LNCAP (cell line): ENCODE measurements at regions not wholly inside any gene's neighbourhood (a gene's known extent, or its start where the extent isn't known, plus 50 kb on each side); places are given as distances from the start of the nearest gene placed in this dataset.

Experiments used
- TF ChIP-seq, protein P1 (sequence below): fragments of 450-650 bp; IDR thresholded peaks from 2 replicates; pipeline ENCODE4 v1.5.1; 2017; ENCODE audit warnings: mild to moderate bottlenecking

DNA sequence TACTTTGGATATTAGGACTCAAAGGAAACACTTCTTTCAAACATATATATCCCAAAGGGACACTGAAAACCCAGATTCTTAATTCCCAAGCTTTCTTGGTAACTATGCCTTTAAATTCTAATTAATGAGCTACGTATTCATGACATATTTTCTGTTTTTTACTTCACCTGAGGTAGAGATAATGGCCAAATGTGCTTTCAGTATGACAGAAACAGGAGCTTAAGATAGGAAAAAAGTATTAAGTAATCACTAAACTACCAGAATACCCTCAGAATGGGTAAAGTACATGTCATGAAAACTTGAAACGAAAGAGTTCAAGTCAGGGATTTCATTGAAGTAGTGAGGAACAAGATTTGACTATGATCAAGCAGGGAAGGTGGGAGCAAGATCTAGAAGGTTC, 478.5 kb downstream of the AGTPBP1 start:
- TF ChIP-seq, protein P1, sequence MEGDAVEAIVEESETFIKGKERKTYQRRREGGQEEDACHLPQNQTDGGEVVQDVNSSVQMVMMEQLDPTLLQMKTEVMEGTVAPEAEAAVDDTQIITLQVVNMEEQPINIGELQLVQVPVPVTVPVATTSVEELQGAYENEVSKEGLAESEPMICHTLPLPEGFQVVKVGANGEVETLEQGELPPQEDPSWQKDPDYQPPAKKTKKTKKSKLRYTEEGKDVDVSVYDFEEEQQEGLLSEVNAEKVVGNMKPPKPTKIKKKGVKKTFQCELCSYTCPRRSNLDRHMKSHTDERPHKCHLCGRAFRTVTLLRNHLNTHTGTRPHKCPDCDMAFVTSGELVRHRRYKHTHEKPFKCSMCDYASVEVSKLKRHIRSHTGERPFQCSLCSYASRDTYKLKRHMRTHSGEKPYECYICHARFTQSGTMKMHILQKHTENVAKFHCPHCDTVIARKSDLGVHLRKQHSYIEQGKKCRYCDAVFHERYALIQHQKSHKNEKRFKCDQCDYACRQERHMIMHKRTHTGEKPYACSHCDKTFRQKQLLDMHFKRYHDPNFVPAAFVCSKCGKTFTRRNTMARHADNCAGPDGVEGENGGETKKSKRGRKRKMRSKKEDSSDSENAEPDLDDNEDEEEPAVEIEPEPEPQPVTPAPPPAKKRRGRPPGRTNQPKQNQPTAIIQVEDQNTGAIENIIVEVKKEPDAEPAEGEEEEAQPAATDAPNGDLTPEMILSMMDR: no peak

DNA sequence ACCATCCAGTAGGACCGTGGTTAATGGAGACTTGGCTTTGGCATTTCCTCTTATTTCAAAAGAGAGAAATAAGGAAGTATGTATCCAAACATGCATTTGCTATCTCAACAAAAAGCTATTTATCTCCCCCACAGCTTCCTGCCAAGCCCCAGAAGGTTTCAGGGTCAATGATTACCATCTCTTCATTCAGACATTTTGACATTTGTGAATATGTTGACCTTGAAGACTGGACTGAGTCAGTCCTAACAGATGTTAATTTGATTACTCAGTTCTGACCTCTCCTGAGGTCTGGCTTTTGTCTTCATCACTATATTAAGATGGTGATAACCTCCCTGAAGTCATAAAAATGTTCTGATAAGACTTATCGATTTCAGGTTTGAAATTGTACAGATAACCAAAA, 479.4 kb downstream of the AGTPBP1 start:
- TF ChIP-seq, protein P1: no peak

DNA sequence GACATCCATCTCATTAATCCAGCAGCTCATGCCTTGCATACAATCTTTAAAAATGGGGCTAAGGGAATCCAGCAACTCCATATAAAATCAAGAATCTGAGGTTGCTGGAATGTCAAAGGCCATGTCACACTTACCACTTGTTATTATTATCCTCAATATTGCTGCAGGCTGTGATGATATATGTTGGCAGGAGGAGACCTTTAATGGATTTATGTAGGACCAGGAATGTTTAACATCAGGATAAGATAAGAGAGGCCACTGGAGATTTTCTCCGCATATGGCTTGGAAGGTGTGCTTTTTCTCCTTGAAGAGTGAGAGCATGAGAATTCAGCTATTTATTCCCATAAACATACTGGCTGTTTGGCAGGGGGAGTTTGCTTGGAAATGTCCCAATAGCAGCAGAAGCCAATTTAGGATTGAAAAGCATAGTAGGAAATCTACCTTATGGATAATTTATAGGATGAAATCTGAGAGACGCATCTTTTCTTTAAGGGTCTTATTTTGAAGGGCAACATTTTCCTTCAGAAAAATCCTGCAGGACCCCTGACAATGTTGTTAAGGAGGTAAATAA, 481.4 kb downstream of the AGTPBP1 start:
- TF ChIP-seq, protein P1: no peak

DNA sequence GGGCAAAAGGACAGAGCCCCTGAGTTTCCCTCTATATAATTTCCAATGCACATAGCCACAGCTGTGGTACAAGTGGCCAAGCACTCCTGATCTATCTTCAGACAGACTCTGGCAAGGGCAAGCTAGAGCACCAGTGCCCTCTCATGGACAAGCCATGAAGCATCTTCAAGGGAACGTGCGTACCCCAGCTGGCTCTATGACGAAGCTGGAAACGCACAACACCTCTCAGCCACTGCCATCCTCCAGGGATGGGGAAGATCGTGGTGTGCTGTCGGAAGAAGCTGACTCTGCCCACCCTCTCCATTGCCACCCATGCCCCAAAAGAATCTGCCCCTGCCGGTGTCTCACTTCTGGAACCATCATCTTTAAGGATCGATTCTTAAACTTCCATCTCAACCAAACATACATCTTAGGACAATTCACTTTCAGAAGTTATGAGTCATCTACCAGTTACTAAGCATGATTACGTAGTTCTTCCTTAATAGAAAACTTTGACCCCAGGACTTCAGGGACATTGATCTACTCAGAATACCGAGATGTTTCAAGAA, 482.9 kb downstream of the AGTPBP1 start:
- TF ChIP-seq, protein P1: peak; percentile 79

GRCh38 chr9:85258236-85258635, 483.5 kb downstream of the AGTPBP1 start:
- TF ChIP-seq, protein P1: no peak

DNA sequence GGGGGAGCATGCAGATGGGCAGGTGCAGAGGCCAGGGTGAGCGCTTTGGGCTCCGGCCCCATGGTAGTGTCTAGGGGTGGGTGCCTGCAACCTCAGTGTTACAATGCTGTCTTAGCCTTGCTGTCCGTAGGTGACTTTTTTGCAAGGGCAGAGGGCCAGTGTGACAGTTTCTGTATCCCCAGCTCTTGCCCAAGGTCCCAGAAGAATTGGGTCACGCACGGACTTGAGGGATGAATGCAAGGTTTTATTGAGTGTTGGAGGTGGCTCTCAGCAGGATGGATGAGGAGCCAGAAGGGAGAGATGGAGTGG, 492.5 kb downstream of the AGTPBP1 start:
- TF ChIP-seq, protein P1: no peak

GRCh38 chr9:85248514-85249312, 493.0 kb downstream of the AGTPBP1 start:
- TF ChIP-seq, protein P1: no peak
